ENCODE measurements at regions not wholly inside any gene's neighbourhood (a gene's known extent, or its start where the extent isn't known, plus 50 kb on each side); places are given as distances from the start of the nearest gene placed in this dataset.

- POLR2A ChIA-PET (ENCODE audit: partially characterized antibody): no interaction called here
- Histone ChIP-seq H3K14ac (ENCODE audit: insufficient read length) (no peak overlapping the region), H2BK15ac (ENCODE audit: low read length) (no peak overlapping the region), H2AFZ (ENCODE audit: low read length) (no peak overlapping the region), H3K4me1 (replicated peaks in 1 of 4; ENCODE audit: control insufficient read depth in 3 of 4, insufficient read depth in 4 of 4, low read length in 3 of 4) (peaks cover 0 to 3% (median under 1%) of the 10 kb centered on the region in 4 experiments; a peak in 1 of 7 replicates), H4K5ac (ENCODE audit: insufficient read length, low read depth, low read length) (no peak overlapping the region), H3K79me1 (ENCODE audit: low read depth, low read length) (no peaks in the 10 kb centered on the region), H3K9me3 (ENCODE audit: insufficient read depth in 2 of 2, low read depth in 1 of 2, low read length in 1 of 2) (no peaks in the 10 kb centered on the region), H3K23me2 (ENCODE audit: low read depth, low read length) (peaks cover 3% of the 10 kb centered on the region; the same call in 1 of the 2 replicates), H3K79me2 (ENCODE audit: control insufficient read depth in 1 of 2, insufficient read depth in 2 of 2, low read length in 2 of 2) (no peaks in the 10 kb centered on the region), H3K27ac (ENCODE audit: low read depth, low read length) (no peak overlapping the region), H3K36me3 (ENCODE audit: control insufficient read depth in 2 of 4, insufficient read depth in 4 of 4, low read length in 3 of 4) (no peaks in the 10 kb centered on the region), H3K4me3 (ENCODE audit: extremely low read depth in 1 of 4, insufficient read depth in 2 of 4, low read depth in 3 of 4, low read length in 4 of 4) (no peak overlapping the region), H3K27me3 (replicated peaks in 1 of 4; ENCODE audit: control insufficient read depth in 3 of 4, extremely low read depth in 1 of 4, insufficient read depth in 3 of 4, low read length in 3 of 4) (peaks cover 0 to 2% (median 0%) of the 10 kb centered on the region in 4 experiments; a peak in 2 of 7 replicates), H4K8ac (ENCODE audit: extremely low read depth, insufficient read depth, low read length) (no peak overlapping the region), H4K91ac (replicated peaks; ENCODE audit: insufficient read length, low read length) (no peak overlapping the region), H3K56ac (replicated peaks; ENCODE audit: insufficient read length, low read depth, low read length) (no peak overlapping the region), H3K18ac (ENCODE audit: extremely low read depth, low read length) (no peak overlapping the region), H2BK20ac (ENCODE audit: low read length) (no peak overlapping the region), H2BK5ac (ENCODE audit: low read depth, low read length) (no peak overlapping the region), H2AK5ac (ENCODE audit: low read depth, low read length) (no peak overlapping the region), H3K4ac (replicated peaks; ENCODE audit: insufficient read length, low read depth, low read length) (no peak overlapping the region), H2BK12ac (ENCODE audit: low read depth, low read length) (no peak overlapping the region), H2BK120ac (replicated peaks; ENCODE audit: low read depth, low read length) (no peak overlapping the region), H3K4me2 (ENCODE audit: insufficient read depth in 1 of 2, low read depth in 2 of 2, low read length in 2 of 2) (no peak overlapping the region), H4K20me1 (replicated peaks in 1 of 2; ENCODE audit: control insufficient read depth in 1 of 2, insufficient read depth in 2 of 2, low read length in 2 of 2) (no peaks in the 10 kb centered on the region), H3K9ac (replicated peaks in 1 of 4; ENCODE audit: extremely low read depth in 1 of 4, low read depth in 3 of 4, low read length in 3 of 4) (no peak overlapping the region), H3K23ac (ENCODE audit: insufficient read length) (no peak overlapping the region)
- 83% methylated on average over 4 of the region's 4 CpGs; no CpG with 5 or more reads in 1 of the 2 experiments for WGBS, 2 experiments (ENCODE audit: extremely low coverage in 1 of 2, insufficient coverage in 1 of 2, insufficient read length in 1 of 2, insufficient replicate concordance in 2 of 2, low coverage in 1 of 2, low lambda C conversion rate in 2 of 2, missing lambda C conversion rate in 1 of 2)
- DNase-seq (ENCODE audit: low read depth in 1 of 2, low spot score in 2 of 2) (peak in 1 of 2 experiments; percentile 14), FAIRE-seq (no peak)
- CTCF ChIA-PET (ENCODE audit: partially characterized antibody): interaction anchor here (1.4 kb wide), 1 partner anchor 10 kb away, joined by 3 read pairs; no protein-coding TSS in a partner anchor
- TF ChIP-seq SRF (IDR thresholded peaks at IDR 0.05; ENCODE audit: low read depth, low read length): no peak
- TF ChIP-seq POLR2AphosphoS5 (IDR thresholded peaks at IDR 0.05; ENCODE audit: low read depth, low read length): no peak
- no peak for TF ChIP-seq CBX8 (IDR thresholded peaks at IDR 0.05; ENCODE audit: borderline replicate concordance, low read depth, low read length)
- TF ChIP-seq JUND (IDR thresholded peaks at IDR 0.05; ENCODE audit: low read length): no peak
These were observed 230.5 kb downstream of the MIAT start for GRCh38 chr22:26887916-26888315.

All from H1 (cell line).